Chondrocyte (in vitro differentiated cells): ENCODE measurements at regions not wholly inside any gene's neighbourhood (a gene's known extent, or its start where the extent isn't known, plus 50 kb on each side); places are given as distances from the start of the nearest gene placed in this dataset.
A peak's percentile ranks its signal among the peaks of the same experiment; 100 is the strongest.

Source experiments
- DNase-seq: peaks from one replicate; pipeline ENCODE4 v3.0.0; 2021; ENCODE audit warnings: mixed read lengths, low spot score
- H3K27ac Mint-ChIP-seq: one replicate; pipeline ENCODE4 v1.8.0; 2021; ENCODE audit warnings: mild to moderate bottlenecking, moderate library complexity, mixed read lengths; ENCODE audit not compliant: unreplicated experiment
- H3K27me3 Mint-ChIP-seq: 2 replicates; pipeline ENCODE4 v1.8.0; 2021; ENCODE audit warnings: low read depth, mixed read lengths
- H3K36me3 Mint-ChIP-seq: 2 replicates; pipeline ENCODE4 v1.8.0; 2021; ENCODE audit warnings: low read depth, mixed read lengths
- H3K4me1 Mint-ChIP-seq: 2 replicates; pipeline ENCODE4 v1.8.0; 2021; ENCODE audit warnings: low read depth, mild to moderate bottlenecking, mixed read lengths
- H3K4me3 Mint-ChIP-seq: one replicate; pipeline ENCODE4 v1.8.0; 2021; ENCODE audit warnings: mild to moderate bottlenecking, moderate library complexity, mixed read lengths; ENCODE audit not compliant: unreplicated experiment
- H3K9me3 Mint-ChIP-seq: 2 replicates; pipeline ENCODE4 v1.8.0; 2021; ENCODE audit warnings: low read depth, mixed read lengths
- CTCF ChIP-seq: fragments of 200-600 bp; sonication (generic); IDR thresholded peaks from 2 replicates; pipeline ENCODE4 v1.5.0; 2021; ENCODE audit warnings: antibody characterized with exemption, mild to moderate bottlenecking, moderate library complexity

GRCh38 chr1:232462213-232462612, 167.7 kb downstream of the SIPA1L2 start:
- DNase-seq, result no peak
- no peak for TF ChIP-seq CTCF

GRCh38 chr1:232459826-232460225, 170.1 kb downstream of the SIPA1L2 start:
- Mint-ChIP-seq H3K9me3 (no peaks in the 10 kb centered on the region), H3K4me1 (peaks cover 52% of the 10 kb centered on the region), H3K27me3 (no peaks in the 10 kb centered on the region), H3K4me3 (no peak overlapping the region), H3K36me3 (no peaks in the 10 kb centered on the region), H3K27ac (no peak overlapping the region)
- DNase-seq, result no peak
- TF ChIP-seq CTCF, result no peak

More at GRCh38 chr1:232462213-232462612, 167.7 kb downstream of the SIPA1L2 start:
- no peaks in the 10 kb centered on the region for H3K27me3 Mint-ChIP-seq
- H3K9me3 Mint-ChIP-seq, result no peaks in the 10 kb centered on the region
- H3K4me3 Mint-ChIP-seq, result no peak overlapping the region
- H3K4me1 Mint-ChIP-seq, result peaks cover 52% of the 10 kb centered on the region
- no peak overlapping the region for H3K27ac Mint-ChIP-seq
- peaks cover 2% of the 10 kb centered on the region for H3K36me3 Mint-ChIP-seq

- no peak overlapping the region for H3K4me3 Mint-ChIP-seq
- peak overlapping the region; percentile 62 for H3K27ac Mint-ChIP-seq
Observed at GRCh38 chr1:232459087-232459486, 170.8 kb downstream of the SIPA1L2 start.

GRCh38 chr1:232457595-232457994, 172.3 kb downstream of the SIPA1L2 start:
- no peak for DNase-seq
- Mint-ChIP-seq H3K4me3 (no peak overlapping the region), H3K27me3 (no peaks in the 10 kb centered on the region), H3K4me1 (peaks cover 31% of the 10 kb centered on the region), H3K27ac (no peak overlapping the region), H3K36me3 (no peaks in the 10 kb centered on the region), H3K9me3 (no peaks in the 10 kb centered on the region)
- no peak for TF ChIP-seq CTCF

More at GRCh38 chr1:232459087-232459486, 170.8 kb downstream of the SIPA1L2 start:
- H3K9me3 Mint-ChIP-seq, result no peaks in the 10 kb centered on the region
- H3K36me3 Mint-ChIP-seq, result no peaks in the 10 kb centered on the region
- DNase-seq, result no peak
- peaks cover 44% of the 10 kb centered on the region for H3K4me1 Mint-ChIP-seq
- TF ChIP-seq CTCF, result no peak
- H3K27me3 Mint-ChIP-seq, result no peaks in the 10 kb centered on the region

GRCh38 chr1:232456714-232457113, 173.2 kb downstream of the SIPA1L2 start:
- Mint-ChIP-seq H3K27me3 (no peaks in the 10 kb centered on the region), H3K4me1 (peaks cover 30% of the 10 kb centered on the region), H3K27ac (no peak overlapping the region), H3K4me3 (no peak overlapping the region), H3K9me3 (no peaks in the 10 kb centered on the region), H3K36me3 (no peaks in the 10 kb centered on the region)
- DNase-seq, result no peak
- TF ChIP-seq CTCF, result no peak
